HG03432 (cell line): ENCODE measurements at regions not wholly inside any gene's neighbourhood (a gene's known extent, or its start where the extent isn't known, plus 50 kb on each side); places are given as distances from the start of the nearest gene placed in this dataset.
A peak's percentile ranks its signal among the peaks of the same experiment; 100 is the strongest.
"Not testable (repeated sequence)": the region's sequence is repeated elsewhere in the genome, so short reads cannot be mapped to it uniquely, and the experiment has no call there.

ENCODE experiments used
- ATAC-seq: cut with Tn5 transposase; IDR thresholded peaks from one replicate; pipeline ENCODE4 v1.9.1; 2021; ENCODE audit warnings: mild to moderate bottlenecking, moderate library complexity; ENCODE audit not compliant: unreplicated experiment

- ATAC-seq, result no peak
Observed at GRCh38 chr6:82573254-82573972, 209.8 kb downstream of the TPBG start.

- no peak for ATAC-seq
Observed at GRCh38 chr6:82576284-82576683, 212.7 kb downstream of the TPBG start.

- no peak for ATAC-seq
Observed at GRCh38 chr6:82584194-82584695, 220.6 kb downstream of the TPBG start.

- no peak for ATAC-seq
Observed at GRCh38 chr6:82584856-82585255, 221.2 kb downstream of the TPBG start.

GRCh38 chr6:82588020-82588419 is 224.4 kb downstream of the TPBG start:
- ATAC-seq, result no peak

- no peak for ATAC-seq
Observed at GRCh38 chr6:82588859-82589412, 225.3 kb downstream of the TPBG start.

GRCh38 chr6:82589509-82590206 is 226.0 kb downstream of the TPBG start:
- peak; percentile 90 for ATAC-seq

GRCh38 chr6:82597201-82597600 is 233.6 kb downstream of the TPBG start:
- ATAC-seq, result no peak

GRCh38 chr6:82602776-82603175 is 239.2 kb downstream of the TPBG start:
- no peak for ATAC-seq

GRCh38 chr6:82603871-82604270 is 240.3 kb downstream of the TPBG start:
- no peak for ATAC-seq

GRCh38 chr6:82607998-82608725 is 244.5 kb downstream of the TPBG start:
- no peak for ATAC-seq

- no peak for ATAC-seq
Observed at GRCh38 chr6:82608781-82609180, 245.2 kb downstream of the TPBG start.

GRCh38 chr6:82611751-82612150 is 248.1 kb downstream of the TPBG start:
- no peak for ATAC-seq

- no peak for ATAC-seq
Observed at GRCh38 chr6:82612475-82613039, 248.9 kb downstream of the TPBG start.

- ATAC-seq, result no peak
Observed at GRCh38 chr6:82614518-82614917, 250.9 kb downstream of the TPBG start.

- no peak for ATAC-seq
Observed at GRCh38 chr6:82616386-82617028, 252.9 kb downstream of the TPBG start.

- ATAC-seq, result no peak
Observed at GRCh38 chr6:82617648-82618047, 254.0 kb downstream of the TPBG start.

- ATAC-seq, result no peak
Observed at GRCh38 chr6:82619573-82619972, 256.0 kb downstream of the TPBG start.

GRCh38 chr6:82622461-82622860 is 258.8 kb downstream of the TPBG start:
- no peak for ATAC-seq

GRCh38 chr6:82624251-82624650 is 260.6 kb downstream of the TPBG start:
- ATAC-seq, result no peak

GRCh38 chr6:82626946-82627345 is 263.3 kb downstream of the TPBG start:
- not testable (repeated sequence) for ATAC-seq
